ENCODE measurements at regions not wholly inside any gene's neighbourhood (a gene's known extent, or its start where the extent isn't known, plus 50 kb on each side); places are given as distances from the start of the nearest gene placed in this dataset.
A peak's percentile ranks its signal among the peaks of the same experiment; 100 is the strongest.

- TF ChIP-seq CTCF (conservative IDR thresholded peaks at IDR 0.05; ENCODE audit: low read depth in 2 of 2) (no peak), EZH2 (IDR thresholded peaks at IDR 0.05; ENCODE audit: low read depth, unreplicated experiment) (no peak), REST (IDR thresholded peaks at IDR 0.05; ENCODE audit: unreplicated experiment) (no peak), JUNB (IDR thresholded peaks at IDR 0.05; ENCODE audit: unreplicated experiment) (no peak), EZH2phosphoT487 (IDR thresholded peaks at IDR 0.05; ENCODE audit: unreplicated experiment) (no peak), CREB1 (CRISPR knock-in tag; IDR thresholded peaks at IDR 0.05; ENCODE audit: low read depth) (no peak), POLR2AphosphoS5 (IDR thresholded peaks at IDR 0.05; ENCODE audit: low read depth) (no peak), NANOG (IDR thresholded peaks at IDR 0.05; ENCODE audit: borderline replicate concordance) (no peak), ZNF462 (CRISPR knock-in tag; IDR thresholded peaks at IDR 0.05) (peak; percentile 43; the same call in 1 of the 2 replicates), STAT1 (IDR thresholded peaks at IDR 0.05; ENCODE audit: unreplicated experiment) (no peak), ETS1 (IDR thresholded peaks at IDR 0.05) (no peak), ZNF331 (CRISPR knock-in tag; IDR thresholded peaks at IDR 0.05; ENCODE audit: low read depth) (no peak), ZNF114 (CRISPR knock-in tag; IDR thresholded peaks at IDR 0.05) (no peak)
These were observed 146.9 kb downstream of the RHOU start for GRCh38 chr1:228882041-228882770.

All from GM23338 (cell line).